Heart left ventricle (tissue), 16 donors: ENCODE measurements at regions not wholly inside any gene's neighbourhood (a gene's known extent, or its start where the extent isn't known, plus 50 kb on each side); places are given as distances from the start of the nearest gene placed in this dataset.

Experiments
- ATAC-seq, 4 donors: fragments of 200-7000 bp; cut with Tn5 transposase; one replicate each; pipeline ENCODE4 v1.9.1; 2020 to 2022; ENCODE audit warnings: moderate library complexity in 4 of 4, mild to moderate bottlenecking in 3 of 4, moderate number of reproducible peaks in 1 of 4
- DNase-seq, 5 donors: peaks; one replicate each; pipeline ENCODE4 v3.0.0-alpha.2; 2020
- H3K27ac ChIP-seq, 12 donors: fragments of 200-600 bp; sonication (generic) in 4 of 12; one replicate each; pipeline versions ENCODE4 v1.5.0 to v1.8.0; 2016 to 2022; ENCODE audit warnings: mild to moderate bottlenecking in 2 of 12
- H3K27me3 ChIP-seq, 9 donors: fragments of 200-600 bp; sonication (generic) in 2 of 9; one replicate each; pipeline versions ENCODE4 v1.5.1 to v1.8.0; 2016 to 2022; ENCODE audit warnings: mild to moderate bottlenecking in 3 of 9
- H3K36me3 ChIP-seq, 9 donors: fragments of 200-600 bp; sonication (generic) in 2 of 9; one replicate each; pipeline versions ENCODE4 v1.5.0 to v1.8.0; 2018 to 2022; ENCODE audit warnings: mild to moderate bottlenecking in 2 of 9
- H3K4me1 ChIP-seq, 12 donors: fragments of 200-600 bp; sonication (generic) in 4 of 12; one replicate each; pipeline versions ENCODE4 v1.5.0 to v1.8.0; 2016 to 2022; ENCODE audit warnings: mild to moderate bottlenecking in 3 of 12
- H3K4me3 ChIP-seq, 12 donors: fragments of 200-600 bp; sonication (generic) in 4 of 12; one replicate each; pipeline versions ENCODE4 v1.5.0 to v1.8.0; 2017 to 2022; ENCODE audit warnings: mild to moderate bottlenecking in 9 of 12, moderate library complexity in 4 of 12
- H3K9me3 ChIP-seq, 12 donors: fragments of 200-600 bp; sonication (generic) in 4 of 12; one replicate each; pipeline versions ENCODE4 v1.5.0 to v1.8.0; 2016 to 2022; ENCODE audit warnings: mild to moderate bottlenecking in 1 of 12
- POLR2A ChIP-seq, 2 donors: fragments of 450-650 bp; IDR thresholded peaks; one replicate each; pipeline ENCODE4 v1.6.1; 2017; ENCODE audit warnings: antibody characterized with exemption in 2 of 2, mild to moderate bottlenecking in 2 of 2, moderate library complexity in 2 of 2
- WGBS, 4 donors: extraction: QIAGEN DNeasy Blood & Tissue Kit in 2 of 4; methylation state at CpG; one replicate each; pipeline versions ENCODE4 v1.1.5 to v1.1.7; 2013 to 2018; 5-methylcytosine and 5-hydroxymethylcytosine counted together
- intact Hi-C, 10 donors: fragments of 100-400 bp; cut with DNase I; formaldehyde crosslinking; loops; one replicate each; pipeline versions ENCODE4 v1.11.1 to v1.14.2; 2022
- TF ChIP-seq, protein P1 (sequence below), 12 donors: fragments of 200-600 bp; sonication (generic) in 4 of 12; IDR thresholded peaks; one replicate each; pipeline versions ENCODE4 v1.5.0 to v1.8.0; 2018 to 2022; ENCODE audit warnings: antibody characterized with exemption in 12 of 12, mild to moderate bottlenecking in 5 of 12
- donor health status: ischemic (EF 13 %, LVEDD 7.1; RV severe dilation, severe dysfunction).
- donor health status: healthy with polysubstance abuse.
- donor health status: DM: no; HTN: yes; CAD: no.
- donor health status: DM: no; HTN: no; CAD: no.
- donor health status: ischemic (EF 25% LVEDD 6.9; RV normal size, moderate dysfunction).
- donor health status: ischemic (EF 25% LVEDD 5.7; RV mildly dilated, moderate dysfunction).
- donor health status: healthy.
- donor health status: DM: yes; HTN: yes; CAD: no.
- donor health status: ischemic (EF 35%, LVEDD 5.7; RV mildly dilated, moderate dysfunction).
- donor health status: nonischemic (EF 11% LVEDD 7.7; RV severe dilation, severe dysfunction).
- donor health status: DM: yes; HTN: yes; CAD: no.
- donor health status: PGD.
- donor health status: ischemic (EF 29% LVEDD 5.4; RV normal size, mild dysfunction).
- donor health status: nonischemic (EF 23%, LVEDD 6.1; RV moderate dilation, normal function).

DNA sequence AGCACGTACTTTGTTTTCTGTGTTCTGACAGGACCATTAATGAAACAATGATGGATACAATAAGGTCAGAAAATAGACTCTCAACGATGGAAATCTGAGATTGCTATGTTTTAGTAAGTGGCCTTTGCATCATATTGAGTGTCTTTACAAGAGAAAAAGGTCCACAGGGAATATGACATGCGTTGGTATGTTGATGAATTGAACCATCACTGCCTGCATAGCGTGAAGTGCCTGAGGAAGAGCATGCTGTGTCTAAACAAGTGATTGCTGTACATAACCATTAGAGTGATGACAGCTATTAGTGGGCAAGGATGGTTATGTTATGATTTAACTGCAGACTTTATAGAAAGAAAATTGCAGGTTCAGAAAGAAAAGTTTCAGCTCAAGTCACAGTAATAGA is 623.2 kb downstream of the SLITRK5 start:
- no peaks in the 10 kb centered on the region for H3K4me1 ChIP-seq
- no peak for ATAC-seq

DNA sequence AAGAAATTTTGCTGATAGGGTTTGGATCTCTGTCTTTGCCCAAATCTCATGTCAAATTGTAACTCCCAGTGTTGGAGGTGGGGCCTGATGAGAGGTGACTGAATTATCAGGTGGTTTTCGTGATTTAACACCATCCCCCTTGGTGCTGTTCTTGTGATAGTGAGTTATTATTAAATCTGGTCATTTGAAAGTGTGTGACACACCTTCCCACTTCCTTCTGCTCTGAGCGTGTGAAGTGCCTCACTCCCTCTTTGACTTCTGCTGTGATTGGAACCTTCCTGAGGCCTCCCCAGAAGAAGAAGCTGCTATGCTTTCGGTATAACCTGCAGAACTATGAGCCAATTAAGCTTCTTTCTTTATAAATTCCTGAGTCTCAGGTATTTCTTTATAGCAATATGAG is 632.0 kb downstream of the SLITRK5 start:
- DNase-seq: no peak
- WGBS, 4 donors: 45 to 59% (median 55%) methylated on average over 3 of the region's 3 CpGs
- Histone ChIP-seq H3K27ac (no peak overlapping the region), H3K4me3 (no peak overlapping the region), H3K9me3 (peaks cover 0 to 10% (median 0%) of the 10 kb centered on the region in 12 donors), H3K27me3 (no peaks in the 10 kb centered on the region), H3K36me3 (no peaks in the 10 kb centered on the region), H3K4me1 (no peaks in the 10 kb centered on the region)
- no peak for TF ChIP-seq POLR2A (IDR thresholded peaks at IDR 0.05)
- TF ChIP-seq, protein P1, sequence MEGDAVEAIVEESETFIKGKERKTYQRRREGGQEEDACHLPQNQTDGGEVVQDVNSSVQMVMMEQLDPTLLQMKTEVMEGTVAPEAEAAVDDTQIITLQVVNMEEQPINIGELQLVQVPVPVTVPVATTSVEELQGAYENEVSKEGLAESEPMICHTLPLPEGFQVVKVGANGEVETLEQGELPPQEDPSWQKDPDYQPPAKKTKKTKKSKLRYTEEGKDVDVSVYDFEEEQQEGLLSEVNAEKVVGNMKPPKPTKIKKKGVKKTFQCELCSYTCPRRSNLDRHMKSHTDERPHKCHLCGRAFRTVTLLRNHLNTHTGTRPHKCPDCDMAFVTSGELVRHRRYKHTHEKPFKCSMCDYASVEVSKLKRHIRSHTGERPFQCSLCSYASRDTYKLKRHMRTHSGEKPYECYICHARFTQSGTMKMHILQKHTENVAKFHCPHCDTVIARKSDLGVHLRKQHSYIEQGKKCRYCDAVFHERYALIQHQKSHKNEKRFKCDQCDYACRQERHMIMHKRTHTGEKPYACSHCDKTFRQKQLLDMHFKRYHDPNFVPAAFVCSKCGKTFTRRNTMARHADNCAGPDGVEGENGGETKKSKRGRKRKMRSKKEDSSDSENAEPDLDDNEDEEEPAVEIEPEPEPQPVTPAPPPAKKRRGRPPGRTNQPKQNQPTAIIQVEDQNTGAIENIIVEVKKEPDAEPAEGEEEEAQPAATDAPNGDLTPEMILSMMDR (IDR thresholded peaks at IDR 0.05): no peak
- no peak for ATAC-seq
- intact Hi-C loops: no loop called here

More for the DNA sequence above, 623.2 kb downstream of the SLITRK5 start:
- H3K36me3 ChIP-seq: no peaks in the 10 kb centered on the region
- H3K27me3 ChIP-seq: no peaks in the 10 kb centered on the region
- TF ChIP-seq, protein P1 (IDR thresholded peaks at IDR 0.05): no peak
- TF ChIP-seq POLR2A (IDR thresholded peaks at IDR 0.05): no peak
- intact Hi-C loops: no loop called here
- H3K4me3 ChIP-seq: no peak overlapping the region
- no peaks in the 10 kb centered on the region for H3K9me3 ChIP-seq
- H3K27ac ChIP-seq: no peak overlapping the region
- no peak for DNase-seq
- WGBS, 4 donors: 72 to 78% (median 74%) methylated on average over 4 of the region's 4 CpGs

DNA sequence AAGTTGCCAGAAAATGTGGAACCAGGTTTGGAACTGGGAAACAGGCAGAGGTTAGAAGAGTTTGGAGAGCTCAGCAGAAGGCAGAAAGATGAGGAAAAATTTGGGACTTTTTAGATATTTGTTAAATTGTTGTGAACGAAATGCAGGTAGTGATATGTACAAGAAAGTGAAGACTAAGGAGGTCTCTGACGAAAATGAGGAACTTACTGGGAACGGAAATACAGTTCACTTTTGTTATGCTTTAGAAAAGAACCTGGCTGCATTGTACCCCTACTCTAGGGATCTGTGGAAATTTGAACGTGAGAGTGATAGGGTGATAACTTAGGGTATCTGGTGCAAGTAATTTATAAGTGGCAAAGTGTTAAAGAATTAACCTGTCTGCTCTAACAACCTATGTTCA is 632.4 kb downstream of the SLITRK5 start:
- TF ChIP-seq, protein P1 (IDR thresholded peaks at IDR 0.05): no peak
- TF ChIP-seq POLR2A (IDR thresholded peaks at IDR 0.05): no peak
- H3K36me3 ChIP-seq: no peaks in the 10 kb centered on the region
- DNase-seq (no peak), ATAC-seq (no peak)
- no peak overlapping the region for H3K27ac ChIP-seq
- H3K27me3 ChIP-seq: no peaks in the 10 kb centered on the region
- H3K4me1 ChIP-seq: no peaks in the 10 kb centered on the region
- WGBS, 4 donors: 67 to 76% (median 71%) methylated on average over 4 of the region's 4 CpGs
- intact Hi-C loops: no loop called here
- H3K4me3 ChIP-seq: no peak overlapping the region
- peaks cover 0 to 10% (median 0%) of the 10 kb centered on the region in 12 donors for H3K9me3 ChIP-seq

DNA sequence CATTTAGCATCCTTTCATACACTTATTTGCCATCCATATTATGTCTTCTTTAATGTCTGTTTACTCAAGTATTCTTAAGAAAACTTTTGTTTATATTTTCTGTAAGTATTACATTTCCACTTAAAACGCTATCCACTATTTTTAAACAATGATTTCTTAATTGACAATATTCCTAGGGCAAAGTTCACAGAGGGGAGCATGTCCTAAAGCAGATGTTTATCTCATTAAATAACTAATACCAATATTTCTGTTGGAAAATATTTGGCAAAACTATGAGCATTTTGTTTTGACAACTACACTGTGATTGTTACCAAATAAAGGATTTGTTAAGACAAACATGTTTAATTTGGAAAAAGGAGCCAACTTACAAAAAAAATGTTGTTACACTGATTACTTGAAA is 643.3 kb downstream of the SLITRK5 start:
- Histone ChIP-seq H3K4me1 (no peaks in the 10 kb centered on the region), H3K36me3 (no peaks in the 10 kb centered on the region), H3K4me3 (no peak overlapping the region), H3K27ac (no peak overlapping the region), H3K9me3 (peaks cover 0 to 6% (median 0%) of the 10 kb centered on the region in 12 donors), H3K27me3 (no peaks in the 10 kb centered on the region)
- intact Hi-C loops: no loop called here
- ATAC-seq (no peak), DNase-seq (no peak)
- WGBS, 4 donors: 59 to 77% (median 72%) methylated on average over 1 of the region's 1 CpG
- TF ChIP-seq, protein P1 (IDR thresholded peaks at IDR 0.05): no peak
- TF ChIP-seq POLR2A (IDR thresholded peaks at IDR 0.05): no peak
